ENCODE measurements at regions not wholly inside any gene's neighbourhood (a gene's known extent, or its start where the extent isn't known, plus 50 kb on each side); places are given as distances from the start of the nearest gene placed in this dataset.

GRCh38 chr10:121285406-121286196 is 312.6 kb downstream of the FGFR2 start:
- DNase-seq, result no peak

GRCh38 chr10:121288011-121288410 is 310.2 kb downstream of the FGFR2 start:
- DNase-seq, result no peak

- no peak for DNase-seq
Measured at GRCh38 chr10:121288864-121289661, 309.2 kb downstream of the FGFR2 start.

GRCh38 chr10:121289800-121290199 is 308.4 kb downstream of the FGFR2 start:
- no peak for DNase-seq

- no peak for DNase-seq
Measured at GRCh38 chr10:121290674-121291073, 307.6 kb downstream of the FGFR2 start.

- no peak for DNase-seq
Measured at GRCh38 chr10:121291376-121291775, 306.9 kb downstream of the FGFR2 start.

DNA sequence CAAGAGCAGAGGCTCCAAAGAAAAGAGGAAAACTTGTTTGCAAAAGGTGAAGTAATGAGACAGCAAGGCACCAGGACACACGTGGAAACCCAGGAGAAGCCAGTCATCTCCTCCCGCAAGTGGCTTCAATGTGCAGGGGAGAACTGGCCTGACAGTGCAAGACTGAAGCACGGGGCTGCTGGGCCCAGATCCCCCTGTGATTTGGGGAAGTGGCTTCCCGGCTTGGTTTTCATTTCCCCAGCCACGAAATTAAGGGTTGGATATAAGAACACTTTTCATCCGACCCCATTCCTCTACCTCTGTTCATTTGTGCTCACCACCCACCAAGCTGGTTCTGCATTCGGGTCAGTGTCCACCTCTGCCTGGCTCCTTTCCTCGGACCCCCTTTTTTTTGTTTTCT is 306.4 kb downstream of the FGFR2 start:
- DNase-seq, result no peak

- DNase-seq, result no peak
Measured at GRCh38 chr10:121292321-121292720, 305.9 kb downstream of the FGFR2 start.

DNA sequence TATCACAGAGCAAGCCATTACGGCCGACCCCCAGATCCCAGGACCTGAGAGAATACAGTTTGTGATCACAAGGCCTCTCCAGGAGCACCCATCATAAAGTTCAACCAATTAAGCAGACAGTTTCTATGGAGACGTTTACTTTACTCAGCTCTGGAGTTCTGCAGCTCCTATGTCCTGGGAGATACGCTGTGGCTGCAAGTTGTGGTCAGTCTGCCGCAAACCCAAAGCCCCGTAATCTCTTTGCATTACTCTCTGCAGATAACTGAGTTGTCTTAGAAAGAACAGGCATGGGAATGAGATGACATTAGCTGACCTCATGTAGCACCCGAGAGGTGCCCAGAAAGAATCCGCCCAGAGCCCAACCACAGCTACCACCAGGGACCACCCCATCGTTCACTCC is 305.1 kb downstream of the FGFR2 start:
- no peak for DNase-seq

DNA sequence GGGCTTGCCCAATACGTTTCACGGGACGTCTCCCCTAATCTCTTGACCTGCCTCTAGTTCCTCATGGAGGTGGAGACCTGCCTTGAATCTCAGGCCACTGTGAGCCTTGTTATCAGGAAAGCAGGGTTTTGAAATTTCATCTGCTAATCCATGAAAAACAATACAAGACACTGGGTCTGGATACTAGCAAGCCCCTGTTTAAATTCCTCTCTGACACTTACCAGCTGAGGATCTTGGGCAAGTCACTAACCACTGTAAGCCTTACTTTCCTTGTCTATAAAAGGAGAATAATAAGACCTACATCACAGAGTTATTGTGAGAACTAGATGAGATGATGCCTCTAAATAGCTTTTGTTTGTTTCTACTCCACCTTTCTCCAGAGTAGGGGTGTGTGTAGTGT is 303.6 kb downstream of the FGFR2 start:
- DNase-seq, result no peak

GRCh38 chr10:121296378-121296777 is 301.9 kb downstream of the FGFR2 start:
- DNase-seq, result no peak

DNA sequence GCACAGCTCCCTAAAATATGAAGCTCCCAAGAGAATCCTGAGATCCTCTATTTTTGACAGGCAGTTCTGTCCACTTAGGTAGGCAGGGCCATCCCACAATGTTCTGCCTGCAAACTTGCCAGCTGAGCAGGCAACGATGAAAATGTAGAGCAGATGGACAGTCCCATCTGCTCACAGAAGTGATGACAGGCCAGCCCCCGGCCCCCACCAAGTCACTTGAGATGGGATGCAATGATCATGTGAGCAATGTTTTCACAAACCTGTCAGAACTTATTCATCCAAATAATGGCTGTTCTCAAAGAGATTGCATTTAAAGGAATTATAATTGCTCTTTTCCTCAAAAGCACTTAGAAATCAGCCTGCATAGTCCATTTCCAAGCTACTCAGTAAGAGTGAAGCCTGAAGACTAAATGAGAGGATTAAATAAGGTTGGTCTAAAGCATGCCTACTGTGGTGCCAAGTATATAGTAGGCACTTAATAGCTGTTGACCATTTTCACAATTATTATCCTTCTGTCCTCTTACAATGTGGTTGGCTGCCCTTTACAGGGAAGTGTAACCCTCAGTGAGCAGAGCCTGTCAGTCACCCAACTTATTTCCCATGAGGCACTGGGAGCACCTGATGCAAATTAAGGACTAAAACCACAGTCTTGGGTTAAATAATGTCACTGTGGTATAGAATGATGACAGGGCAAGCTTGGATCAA is 301.2 kb downstream of the FGFR2 start:
- DNase-seq, result no peak

DNA sequence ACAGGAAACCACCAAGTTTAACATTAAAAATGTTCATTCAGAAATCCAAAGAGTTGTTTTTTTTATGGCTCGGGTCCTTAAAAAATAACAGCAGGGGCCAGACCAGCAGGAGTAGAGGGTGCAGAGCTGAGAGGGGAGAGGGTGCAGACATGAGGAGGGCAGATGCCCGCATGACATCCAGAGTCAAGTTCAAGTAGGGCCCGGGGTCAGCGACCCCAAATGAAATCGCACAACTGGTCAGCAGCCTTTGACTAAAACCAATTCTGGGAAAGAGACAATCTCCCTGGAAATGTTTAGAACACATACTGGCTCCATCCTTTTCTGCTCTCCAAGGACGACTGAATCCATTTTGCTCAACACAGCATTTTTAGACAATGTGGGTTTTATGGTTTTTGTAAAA is 297.5 kb downstream of the FGFR2 start:
- no peak for DNase-seq

- DNase-seq, result no peak
Measured at GRCh38 chr10:121302541-121303180, 295.6 kb downstream of the FGFR2 start.

DNA sequence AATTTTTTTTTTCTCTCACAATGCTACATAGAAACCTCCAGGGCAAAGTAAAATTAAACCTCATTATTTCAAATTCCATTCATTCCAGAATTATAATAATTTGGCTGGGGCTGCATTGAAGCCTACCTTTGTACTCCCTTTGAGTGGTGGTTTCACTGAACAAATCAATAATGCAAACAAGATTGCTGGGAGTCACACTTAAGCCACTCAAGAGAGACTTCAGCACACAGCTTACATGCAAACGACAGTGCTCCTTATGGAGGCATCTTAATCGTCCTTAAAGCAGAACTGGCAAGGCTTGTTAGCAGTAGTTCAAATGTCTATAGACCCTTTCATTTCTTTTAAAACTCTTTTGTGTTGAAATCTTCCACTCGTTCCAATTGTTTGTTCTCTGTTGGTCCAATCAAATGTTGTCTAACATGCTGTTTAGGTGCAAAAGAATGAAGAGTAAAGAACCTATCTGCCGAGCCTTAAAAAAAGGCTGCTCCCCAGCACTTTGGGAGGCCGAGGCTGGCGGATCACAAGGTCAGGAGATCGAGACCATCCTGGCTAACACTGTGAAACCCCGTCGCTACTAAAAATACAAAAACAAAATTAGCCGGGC is 294.9 kb downstream of the FGFR2 start:
- DNase-seq, result no peak

DNA sequence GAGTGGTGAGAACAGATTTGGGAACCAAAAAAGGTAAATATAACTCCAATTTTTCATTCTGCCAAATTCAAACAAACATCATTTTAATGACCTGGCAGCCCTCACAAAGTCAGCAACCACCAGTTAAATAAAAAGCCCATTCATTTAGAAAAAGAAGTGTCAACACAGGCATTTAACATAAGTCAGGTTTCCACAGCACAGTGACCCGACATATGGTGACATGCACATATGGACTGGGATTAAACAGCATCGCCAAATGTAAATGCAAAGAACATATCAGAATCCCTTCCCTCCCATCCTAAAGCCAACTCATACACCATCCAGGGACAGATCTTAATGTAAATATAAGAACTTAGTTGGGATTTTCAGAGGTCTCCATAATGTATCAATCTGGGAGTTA is 293.2 kb downstream of the FGFR2 start:
- DNase-seq, result no peak

DNA sequence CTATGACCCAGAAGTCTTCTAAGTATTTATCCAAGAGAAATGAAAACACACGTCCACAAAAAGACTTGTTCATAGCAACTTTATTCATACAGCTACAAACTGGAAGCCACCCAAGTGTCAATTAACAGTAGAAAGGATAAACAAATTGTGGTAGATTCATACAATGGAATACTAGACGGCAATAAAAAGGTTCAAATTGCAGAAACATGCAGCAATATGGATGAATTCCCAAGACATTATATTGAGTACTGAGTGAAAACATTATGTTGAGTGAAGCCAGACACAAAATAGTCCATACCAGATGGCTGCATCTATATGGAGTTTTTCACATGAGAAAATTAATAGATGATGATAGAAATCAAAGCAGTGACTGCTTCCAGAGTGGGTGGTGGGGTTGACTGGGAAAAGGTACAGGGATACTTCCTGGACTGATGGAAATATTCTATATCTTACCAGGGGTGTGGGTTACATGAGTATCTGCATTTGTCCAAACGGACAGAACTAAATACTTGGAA is 292.0 kb downstream of the FGFR2 start:
- no peak for DNase-seq

GRCh38 chr10:121307411-121307980 is 290.7 kb downstream of the FGFR2 start:
- DNase-seq, result no peak

DNA sequence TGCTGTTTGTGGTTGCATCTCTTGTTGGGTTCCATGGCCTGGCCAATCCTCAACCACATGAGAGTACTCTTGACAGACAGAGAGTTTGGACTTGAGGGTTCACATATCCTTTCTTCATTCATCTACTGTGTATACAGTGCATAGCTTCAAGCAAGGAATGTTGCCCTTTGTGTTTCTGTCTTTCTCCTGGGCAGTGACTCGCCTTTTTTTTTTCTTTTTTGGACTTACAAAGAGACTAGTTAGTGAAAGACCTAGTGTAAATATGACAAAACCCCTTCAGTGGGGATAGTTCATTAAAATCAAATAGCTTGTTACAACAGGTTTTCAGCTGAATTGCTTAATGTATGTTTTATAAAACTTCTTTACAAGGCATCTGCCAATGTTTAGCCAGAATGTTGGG is 290.2 kb downstream of the FGFR2 start:
- DNase-seq, result no peak

DNA sequence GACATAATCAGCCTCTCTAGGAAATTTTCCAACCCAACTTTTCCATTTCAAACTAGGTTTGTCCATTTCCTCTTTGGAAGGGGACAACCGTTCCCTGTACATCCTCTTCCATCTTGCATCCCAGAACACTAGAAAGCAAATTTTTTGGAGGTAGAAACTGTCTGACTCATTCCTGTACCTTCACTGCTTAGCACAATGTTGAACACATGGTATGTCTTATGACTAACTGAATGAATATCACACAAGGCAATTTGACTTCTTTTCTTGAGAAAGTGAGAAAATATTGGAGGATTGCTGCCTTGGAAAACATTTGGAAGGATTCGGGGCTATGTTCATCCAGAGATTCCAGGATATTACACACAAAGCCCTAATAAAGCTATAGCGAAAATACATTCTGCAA is 289.1 kb downstream of the FGFR2 start:
- no peak for DNase-seq

DNA sequence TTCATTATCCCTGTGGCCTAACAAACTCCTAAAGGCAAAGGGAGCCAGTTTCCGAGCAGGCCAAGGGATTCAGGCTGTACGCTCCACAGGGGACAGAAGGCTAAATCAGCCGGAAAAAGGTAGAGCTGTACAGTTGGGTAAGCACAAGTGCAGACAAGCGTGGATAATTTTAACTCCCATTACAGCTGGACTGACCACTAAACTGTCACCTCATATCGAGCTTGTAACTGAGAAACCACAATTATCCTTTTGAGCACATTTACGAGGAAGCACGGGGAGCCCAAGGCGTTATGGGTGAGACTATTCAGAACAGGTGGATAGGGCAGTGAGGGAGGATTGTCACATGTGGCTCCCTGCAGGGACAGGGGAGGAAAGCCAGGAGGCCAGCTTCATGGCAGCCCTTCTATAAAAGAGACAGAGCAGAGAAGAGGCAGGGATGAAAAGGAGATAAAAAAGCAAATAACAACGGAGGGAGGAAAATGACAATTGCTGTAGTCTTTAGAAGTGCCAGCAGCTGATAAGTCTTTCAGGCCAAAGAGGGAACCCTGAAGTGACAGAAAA is 288.0 kb downstream of the FGFR2 start:
- no peak for DNase-seq
